Spleen (tissue), 7 donors: ENCODE measurements at regions not wholly inside any gene's neighbourhood (a gene's known extent, or its start where the extent isn't known, plus 50 kb on each side); places are given as distances from the start of the nearest gene placed in this dataset.

Source experiments
- POLR2A ChIP-seq, 3 donors: fragments of 450-650 bp; IDR thresholded peaks; one replicate each; pipeline ENCODE4 v1.5.1; 2017; ENCODE audit warnings: antibody characterized with exemption in 3 of 3, mild to moderate bottlenecking in 1 of 3
- TF ChIP-seq, protein P1 (sequence below), 11 experiments: fragments of 200-600 bp in 7 of 11; fragments of 450-650 bp in 4 of 11; sonication (generic) in 4 of 11; IDR thresholded peaks in 8 of 11; conservative IDR thresholded peaks in 3 of 11; 1 replicate in 7 of 11; 2 replicates in 4 of 11; pipeline versions ENCODE4 v1.4.0 to v1.8.0; 2016 to 2021; ENCODE audit warnings: antibody characterized with exemption in 11 of 11, inconsistent platforms in 4 of 11, mild to moderate bottlenecking in 1 of 11
- donor health status: DM: no; HTN: no; CAD: no; lungs with moderate emphysema.
- donor health status: DM: no; HTN: no; CAD: no.
- donor health status: DM: no; HTN: no; CAD: no.

DNA sequence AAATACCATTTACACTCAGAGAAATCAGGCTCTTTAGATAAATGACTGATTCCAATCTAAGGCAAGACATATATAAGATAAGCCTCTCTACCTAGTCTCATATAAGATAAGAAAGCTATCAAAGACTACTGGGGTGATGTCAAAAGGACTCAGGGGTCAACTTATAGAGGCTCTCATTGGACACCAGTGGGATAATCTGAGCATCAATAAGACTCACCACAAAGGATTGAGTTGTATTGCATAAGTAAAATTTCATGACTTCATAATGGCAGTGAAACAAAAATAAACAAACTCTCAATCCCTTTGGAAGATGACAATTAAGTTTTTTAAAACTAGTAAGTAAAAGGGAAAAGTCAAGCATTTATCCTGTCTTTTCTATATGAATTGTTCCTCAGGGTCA is 317.8 kb downstream of the SHQ1 start:
- TF ChIP-seq, protein P1, sequence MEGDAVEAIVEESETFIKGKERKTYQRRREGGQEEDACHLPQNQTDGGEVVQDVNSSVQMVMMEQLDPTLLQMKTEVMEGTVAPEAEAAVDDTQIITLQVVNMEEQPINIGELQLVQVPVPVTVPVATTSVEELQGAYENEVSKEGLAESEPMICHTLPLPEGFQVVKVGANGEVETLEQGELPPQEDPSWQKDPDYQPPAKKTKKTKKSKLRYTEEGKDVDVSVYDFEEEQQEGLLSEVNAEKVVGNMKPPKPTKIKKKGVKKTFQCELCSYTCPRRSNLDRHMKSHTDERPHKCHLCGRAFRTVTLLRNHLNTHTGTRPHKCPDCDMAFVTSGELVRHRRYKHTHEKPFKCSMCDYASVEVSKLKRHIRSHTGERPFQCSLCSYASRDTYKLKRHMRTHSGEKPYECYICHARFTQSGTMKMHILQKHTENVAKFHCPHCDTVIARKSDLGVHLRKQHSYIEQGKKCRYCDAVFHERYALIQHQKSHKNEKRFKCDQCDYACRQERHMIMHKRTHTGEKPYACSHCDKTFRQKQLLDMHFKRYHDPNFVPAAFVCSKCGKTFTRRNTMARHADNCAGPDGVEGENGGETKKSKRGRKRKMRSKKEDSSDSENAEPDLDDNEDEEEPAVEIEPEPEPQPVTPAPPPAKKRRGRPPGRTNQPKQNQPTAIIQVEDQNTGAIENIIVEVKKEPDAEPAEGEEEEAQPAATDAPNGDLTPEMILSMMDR (IDR thresholded peaks at IDR 0.05 in 8 of 11, conservative IDR thresholded peaks at IDR 0.05 in 3 of 11): no peak
- TF ChIP-seq POLR2A (IDR thresholded peaks at IDR 0.05): no peak
